Pancreas (tissue), 10 donors: ENCODE measurements at regions not wholly inside any gene's neighbourhood (a gene's known extent, or its start where the extent isn't known, plus 50 kb on each side); places are given as distances from the start of the nearest gene placed in this dataset.

Experiments
- ATAC-seq, 4 donors: fragments of 200-7000 bp; cut with Tn5 transposase; one replicate each; pipeline versions ENCODE4 v1.8.0 to v1.9.1; 2020; ENCODE audit warnings: mild to moderate bottlenecking in 4 of 4, moderate library complexity in 4 of 4
- DNase-seq, 6 donors: peaks; one replicate each; pipeline ENCODE4 v3.0.0-alpha.2; 2020
- FAIRE-seq: peaks from 2 replicates; lab custom pipeline; 2012; peaks lifted over from hg19 to GRCh38; lab: Jason Lieb, UNC
- H3K27ac ChIP-seq, 4 donors: fragments of 200-600 bp; sonication (generic); 1 replicate in 3 of 4; 2 replicates in 1 of 4; pipeline versions ENCODE4 v1.5.0 to v1.8.0; 2020
- H3K27me3 ChIP-seq, 4 donors: fragments of 200-600 bp; one replicate each; pipeline ENCODE4 v1.8.0; 2021
- H3K36me3 ChIP-seq, 3 donors: fragments of 200-600 bp; sonication (generic) in 1 of 3; one replicate each; pipeline versions ENCODE4 v1.5.0 to v1.8.0; 2020 to 2021
- H3K4me1 ChIP-seq, 3 donors: fragments of 200-600 bp; one replicate each; pipeline ENCODE4 v1.8.0; 2021
- H3K4me3 ChIP-seq, 4 donors: fragments of 200-600 bp; sonication (generic) in 2 of 4; one replicate each; pipeline versions ENCODE4 v1.5.0 to v1.8.0; 2020 to 2021
- H3K9me3 ChIP-seq, 4 donors: fragments of 200-600 bp; one replicate each; pipeline ENCODE4 v1.8.0; 2021
- CTCF ChIP-seq, 4 donors: fragments of 200-600 bp; sonication (generic) in 3 of 4; IDR thresholded peaks; one replicate each; pipeline versions ENCODE4 v1.5.0 to v1.8.0; 2021; ENCODE audit warnings: antibody characterized with exemption in 4 of 4
- WGBS, 2 donors: extraction: QIAGEN DNeasy Blood & Tissue Kit; methylation state at CpG; one replicate each; pipeline ENCODE4 v1.1.7; 2013; 5-methylcytosine and 5-hydroxymethylcytosine counted together
- intact Hi-C, 3 donors: fragments of 100-400 bp; cut with DNase I; formaldehyde crosslinking; loops; one replicate each; pipeline versions ENCODE4 v1.11.1 to v1.14.2; 2022
- donor health status: healthy with polysubstance abuse.
- donor health status: DM: no; HTN: no; CAD: no; lungs with moderate emphysema.
- donor health status: DM: no; HTN: no; CAD: no.
- donor health status: control.
- donor health status: control.
- donor health status: Bipolar disorder and iron deficiency.
- donor health status: DM: yes; HTN: yes; CAD: no.
- donor health status: DM: no; HTN: no; CAD: no.
- donor health status: DM: no; HTN: no; CAD: no.
- donor health status: DM: yes; HTN: yes; CAD: no.

- no peak for ATAC-seq
- H3K27ac ChIP-seq: no peak overlapping the region
- no peaks in the 10 kb centered on the region for H3K4me1 ChIP-seq
- H3K27me3 ChIP-seq: no peaks in the 10 kb centered on the region
- TF ChIP-seq CTCF (IDR thresholded peaks at IDR 0.05): no peak
- no peak for FAIRE-seq
- intact Hi-C loops: no loop called here
- no peak overlapping the region for H3K4me3 ChIP-seq
- H3K9me3 ChIP-seq: no peaks in the 10 kb centered on the region
- H3K36me3 ChIP-seq: no peaks in the 10 kb centered on the region
- 91 to 97% methylated on average over 3 of the region's 3 CpGs for WGBS, 2 donors
- DNase-seq: no peak
Observed at GRCh38 chr16:51952500-51952899, 594.4 kb downstream of the TOX3 start.

GRCh38 chr16:51951668-51952298 is 595.2 kb downstream of the TOX3 start:
- Histone ChIP-seq H3K4me3 (no peak overlapping the region), H3K9me3 (no peaks in the 10 kb centered on the region), H3K27me3 (no peaks in the 10 kb centered on the region), H3K36me3 (no peaks in the 10 kb centered on the region), H3K4me1 (no peaks in the 10 kb centered on the region), H3K27ac (no peak overlapping the region)
- DNase-seq: peak in 4 of 6 donors; percentile 37 to 67 (median 48)
- ATAC-seq: peak; percentile 64 to 91 (median 78)
- FAIRE-seq: no peak
- TF ChIP-seq CTCF (IDR thresholded peaks at IDR 0.05): no peak
- WGBS, 2 donors: 40 to 47% methylated on average over 7 of the region's 7 CpGs
- intact Hi-C loops: no loop called here

GRCh38 chr16:51950118-51950780 is 596.7 kb downstream of the TOX3 start:
- no peak for FAIRE-seq
- H3K9me3 ChIP-seq: no peaks in the 10 kb centered on the region
- no peak overlapping the region for H3K4me3 ChIP-seq
- no peaks in the 10 kb centered on the region for H3K36me3 ChIP-seq
- WGBS, 2 donors: 70 to 84% methylated on average over 3 of the region's 3 CpGs
- no peaks in the 10 kb centered on the region for H3K4me1 ChIP-seq
- H3K27ac ChIP-seq: no peak overlapping the region
- no peak for ATAC-seq
- no peaks in the 10 kb centered on the region for H3K27me3 ChIP-seq
- TF ChIP-seq CTCF (IDR thresholded peaks at IDR 0.05): no peak
- no peak for DNase-seq
- intact Hi-C loops: no loop called here

- DNase-seq (no peak), FAIRE-seq (no peak), ATAC-seq (peak in 2 of 4 donors; percentile 27)
- 47 to 55% methylated on average over 2 of the region's 2 CpGs for WGBS, 2 donors
- H3K4me3 ChIP-seq: no peak overlapping the region
- intact Hi-C loops: no loop called here
- no peaks in the 10 kb centered on the region for H3K27me3 ChIP-seq
- no peaks in the 10 kb centered on the region for H3K4me1 ChIP-seq
- TF ChIP-seq CTCF (IDR thresholded peaks at IDR 0.05): no peak
- no peaks in the 10 kb centered on the region for H3K36me3 ChIP-seq
- no peaks in the 10 kb centered on the region for H3K9me3 ChIP-seq
- H3K27ac ChIP-seq: no peak overlapping the region
Observed at GRCh38 chr16:51949282-51949681, 597.7 kb downstream of the TOX3 start.

GRCh38 chr16:51941412-51941811 is 605.5 kb downstream of the TOX3 start:
- Histone ChIP-seq H3K36me3 (no peaks in the 10 kb centered on the region), H3K27me3 (no peaks in the 10 kb centered on the region), H3K4me1 (no peaks in the 10 kb centered on the region), H3K27ac (no peak overlapping the region), H3K4me3 (no peak overlapping the region), H3K9me3 (no peaks in the 10 kb centered on the region)
- TF ChIP-seq CTCF (IDR thresholded peaks at IDR 0.05): no peak
- DNase-seq: no peak
- ATAC-seq: no peak
- FAIRE-seq: no peak
- intact Hi-C loops: no loop called here
